OCI-LY7 (cell line): ENCODE measurements at regions not wholly inside any gene's neighbourhood (a gene's known extent, or its start where the extent isn't known, plus 50 kb on each side); places are given as distances from the start of the nearest gene placed in this dataset.

Source experiments
- BruUV-seq: library from RNA; stranded (reverse); fragments of 400-500 nt; replicated peaks from 2 replicates; lab custom pipeline; 2021; lab: Mats Ljungman, UMichigan
- CTCF ChIA-PET: fragments of 300-600 bp; sonication (Branson Sonifier 250); formaldehyde crosslinking; loops from one replicate; lab custom pipeline; 2022; ENCODE audit warnings: antibody characterized with exemption; ENCODE audit not compliant: unreplicated experiment; lab: Charles Lee
- POLR2A ChIA-PET: fragments of 300-600 bp; sonication (Branson Sonifier 250); formaldehyde crosslinking; loops from one replicate; lab custom pipeline; 2022; ENCODE audit warnings: antibody characterized with exemption; lab: Charles Lee
- DNase-seq: peaks from one replicate; pipeline ENCODE4 v3.0.0-alpha.2; 2015; ENCODE audit warnings: low spot score
- H2AFZ ChIP-seq: fragments of 200-600 bp; sonication (generic), shearing (Covaris generic); 2 replicates; pipeline ENCODE4 v1.6.1; 2014; ENCODE audit warnings: mild to moderate bottlenecking, antibody characterized with exemption, low read length, moderate library complexity
- H3K27ac ChIP-seq: fragments of 200-600 bp; sonication (generic); 2 replicates; pipeline ENCODE4 v1.5.1; 2014; ENCODE audit warnings: mixed run types, low read depth, mild to moderate bottlenecking, moderate library complexity, low read length, inconsistent platforms; ENCODE audit not compliant: poor library complexity, severe bottlenecking
- H3K36me3 ChIP-seq: fragments of 200-600 bp; sonication (generic); 2 replicates; pipeline ENCODE4 v1.6.1; 2014; ENCODE audit warnings: mild to moderate bottlenecking, antibody characterized with exemption, low read length, moderate library complexity, mixed read lengths; ENCODE audit not compliant: insufficient read depth
- H3K4me1 ChIP-seq: fragments of 200-600 bp; sonication (generic); 2 replicates; pipeline ENCODE4 v1.5.1; 2014; ENCODE audit warnings: mild to moderate bottlenecking, low read length; ENCODE audit not compliant: insufficient read depth, poor library complexity, severe bottlenecking
- H3K4me2 ChIP-seq: fragments of 200-600 bp; sonication (generic); 2 replicates; pipeline ENCODE4 v1.6.1; 2014; ENCODE audit warnings: mild to moderate bottlenecking, low read length
- H3K4me3 ChIP-seq: fragments of 200-600 bp; sonication (generic); 2 replicates; pipeline ENCODE4 v1.5.1; 2014; ENCODE audit warnings: mild to moderate bottlenecking, low read depth, low read length; ENCODE audit not compliant: poor library complexity, severe bottlenecking
- H3K79me2 ChIP-seq: fragments of 200-600 bp; sonication (generic); 2 replicates; pipeline ENCODE4 v1.6.1; 2016; ENCODE audit warnings: low read depth, mild to moderate bottlenecking, low read length, moderate library complexity, mixed read lengths; ENCODE audit not compliant: insufficient read depth
- H3K9me2 ChIP-seq: fragments of 200-600 bp; sonication (generic); 2 replicates; pipeline ENCODE4 v1.6.1; 2016; ENCODE audit warnings: mild to moderate bottlenecking, low read length, mixed read lengths; ENCODE audit not compliant: insufficient read depth
- H3K9me3 ChIP-seq: fragments of 200-600 bp; sonication (generic); 2 replicates; pipeline ENCODE4 v1.6.1; 2014; ENCODE audit warnings: mild to moderate bottlenecking, mixed run types, low read length, mixed read lengths
- H4K20me1 ChIP-seq: fragments of 200-600 bp; sonication (generic); 2 replicates; pipeline ENCODE4 v1.6.1; 2014; ENCODE audit warnings: mild to moderate bottlenecking, antibody characterized with exemption, low read length, moderate library complexity, mixed read lengths; ENCODE audit not compliant: insufficient read depth
- CTCF ChIP-seq: fragments of 200-600 bp; sonication (generic); conservative IDR thresholded peaks from 2 replicates; pipeline ENCODE4 v1.5.1; 2014; ENCODE audit warnings: mild to moderate bottlenecking, antibody characterized with exemption, low read length, moderate library complexity, mixed read lengths
- EZH2phosphoT487 ChIP-seq: fragments of 200-600 bp; sonication (generic); IDR thresholded peaks from 2 replicates; pipeline ENCODE4 v1.6.1; 2018; ENCODE audit warnings: low read depth, borderline replicate concordance, mild to moderate bottlenecking, mixed run types, antibody characterized with exemption, low read length, moderate library complexity, mixed read lengths
- intact Hi-C: fragments of 100-400 bp; cut with micrococcal nuclease; formaldehyde crosslinking; loops from one replicate; pipeline ENCODE4 v1.10.0; 2022; ENCODE audit not compliant: unreplicated experiment

DNA sequence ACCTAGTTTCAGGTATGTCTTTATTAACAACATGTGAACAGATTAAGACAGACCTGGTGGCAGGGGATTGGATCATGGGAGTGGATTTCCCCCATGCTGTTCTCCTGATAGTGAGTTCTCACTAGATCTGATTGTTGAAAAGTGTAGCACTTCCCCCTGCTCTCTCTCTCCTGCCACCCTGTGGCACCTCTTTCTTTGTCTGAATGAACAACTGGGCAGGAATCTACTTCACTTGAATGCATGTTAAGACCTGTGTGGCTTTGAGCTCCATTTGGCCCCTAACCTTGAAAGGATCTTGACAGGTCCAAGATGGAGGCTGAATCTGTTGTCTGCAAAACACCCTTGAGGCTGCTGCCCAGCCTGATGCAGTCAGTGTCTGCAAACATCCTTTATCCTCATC, 194.4 kb downstream of the RNF144A start:
- Histone ChIP-seq H3K9me2 (no peaks in the 10 kb centered on the region), H3K4me3 (no peak overlapping the region), H3K9me3 (no peaks in the 10 kb centered on the region), H3K27ac (no peak overlapping the region), H2AFZ (no peak overlapping the region), H3K79me2 (no peaks in the 10 kb centered on the region), H3K4me2 (no peak overlapping the region), H3K4me1 (no peaks in the 10 kb centered on the region), H4K20me1 (no peaks in the 10 kb centered on the region), H3K36me3 (no peaks in the 10 kb centered on the region)
- intact Hi-C loops = no loop called here
- ChIA-PET POLR2A (interaction anchor here (0.7 kb wide), 1 partner anchor 1038 kb away, joined by 3 read pairs; no protein-coding TSS in a partner anchor), CTCF (no interaction called here)
- TF ChIP-seq EZH2phosphoT487 (no peak), CTCF (peak; percentile 54)
- BruUV-seq = no TSS peak
- peak; percentile 18 for DNase-seq

- H3K4me1 ChIP-seq = no peaks in the 10 kb centered on the region
- no peaks in the 10 kb centered on the region for H4K20me1 ChIP-seq
- DNase-seq = no peak
- POLR2A ChIA-PET = no interaction called here
- H3K4me2 ChIP-seq = no peak overlapping the region
- no TSS peak for BruUV-seq
- H3K9me2 ChIP-seq = no peaks in the 10 kb centered on the region
- no peak overlapping the region for H2AFZ ChIP-seq
- H3K36me3 ChIP-seq = no peaks in the 10 kb centered on the region
- no peaks in the 10 kb centered on the region for H3K79me2 ChIP-seq
- no peak overlapping the region for H3K4me3 ChIP-seq
- H3K9me3 ChIP-seq = no peaks in the 10 kb centered on the region
- no peak overlapping the region for H3K27ac ChIP-seq
- TF ChIP-seq CTCF (no peak), EZH2phosphoT487 (no peak)
- CTCF ChIA-PET = no interaction called here
- intact Hi-C loops = no loop called here
Observed at GRCh38 chr2:7115364-7115763, 198.2 kb downstream of the RNF144A start.

GRCh38 chr2:7115906-7116305, 198.7 kb downstream of the RNF144A start:
- ChIA-PET POLR2A (interaction anchor here (0.6 kb wide), 1 partner anchor 861 kb away, joined by 3 read pairs; no protein-coding TSS in a partner anchor), CTCF (no interaction called here)
- no peaks in the 10 kb centered on the region for H3K9me2 ChIP-seq
- H4K20me1 ChIP-seq = no peaks in the 10 kb centered on the region
- intact Hi-C loops = no loop called here
- TF ChIP-seq EZH2phosphoT487 = no peak
- no peak for TF ChIP-seq CTCF
- H3K4me1 ChIP-seq = no peaks in the 10 kb centered on the region
- no peak overlapping the region for H2AFZ ChIP-seq
- H3K4me3 ChIP-seq = no peak overlapping the region
- no peak overlapping the region for H3K4me2 ChIP-seq
- H3K27ac ChIP-seq = no peak overlapping the region
- no peak for DNase-seq
- BruUV-seq = no TSS peak
- H3K79me2 ChIP-seq = no peaks in the 10 kb centered on the region
- H3K36me3 ChIP-seq = no peaks in the 10 kb centered on the region
- no peaks in the 10 kb centered on the region for H3K9me3 ChIP-seq
